ENCODE measurements at regions not wholly inside any gene's neighbourhood (a gene's known extent, or its start where the extent isn't known, plus 50 kb on each side); places are given as distances from the start of the nearest gene placed in this dataset.
"Not testable (repeated sequence)": the region's sequence is repeated elsewhere in the genome, so short reads cannot be mapped to it uniquely, and the experiment has no call there.

DNA sequence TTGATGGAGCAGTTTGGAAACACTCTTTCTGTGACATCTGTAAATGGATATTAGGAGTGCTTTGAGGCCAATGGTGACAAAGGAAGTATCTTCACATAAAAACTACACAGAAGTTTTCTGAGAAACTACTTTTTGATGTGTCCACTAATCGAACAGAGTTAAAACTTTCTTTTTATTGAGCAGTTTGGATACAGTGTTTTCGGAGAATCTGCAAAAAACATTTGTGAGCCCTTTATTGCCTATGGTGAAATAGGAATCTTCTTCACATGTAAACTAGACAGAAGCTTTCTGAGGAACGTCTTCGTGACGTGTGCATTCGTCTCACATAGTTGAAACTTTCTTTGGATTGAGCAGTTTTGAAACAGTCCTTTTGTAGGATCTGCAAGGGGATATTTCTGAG, 3068.2 kb downstream of the TUBA3C start:
- TF ChIP-seq EZH2phosphoT487 (IDR thresholded peaks at IDR 0.05; ENCODE audit: borderline replicate concordance, low read length), result not testable (repeated sequence)
- TF ChIP-seq, protein P1, sequence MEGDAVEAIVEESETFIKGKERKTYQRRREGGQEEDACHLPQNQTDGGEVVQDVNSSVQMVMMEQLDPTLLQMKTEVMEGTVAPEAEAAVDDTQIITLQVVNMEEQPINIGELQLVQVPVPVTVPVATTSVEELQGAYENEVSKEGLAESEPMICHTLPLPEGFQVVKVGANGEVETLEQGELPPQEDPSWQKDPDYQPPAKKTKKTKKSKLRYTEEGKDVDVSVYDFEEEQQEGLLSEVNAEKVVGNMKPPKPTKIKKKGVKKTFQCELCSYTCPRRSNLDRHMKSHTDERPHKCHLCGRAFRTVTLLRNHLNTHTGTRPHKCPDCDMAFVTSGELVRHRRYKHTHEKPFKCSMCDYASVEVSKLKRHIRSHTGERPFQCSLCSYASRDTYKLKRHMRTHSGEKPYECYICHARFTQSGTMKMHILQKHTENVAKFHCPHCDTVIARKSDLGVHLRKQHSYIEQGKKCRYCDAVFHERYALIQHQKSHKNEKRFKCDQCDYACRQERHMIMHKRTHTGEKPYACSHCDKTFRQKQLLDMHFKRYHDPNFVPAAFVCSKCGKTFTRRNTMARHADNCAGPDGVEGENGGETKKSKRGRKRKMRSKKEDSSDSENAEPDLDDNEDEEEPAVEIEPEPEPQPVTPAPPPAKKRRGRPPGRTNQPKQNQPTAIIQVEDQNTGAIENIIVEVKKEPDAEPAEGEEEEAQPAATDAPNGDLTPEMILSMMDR (conservative IDR thresholded peaks at IDR 0.05; ENCODE audit: low read depth, low read length), result not testable (repeated sequence)
